GM19438 (cell line): ENCODE measurements at regions not wholly inside any gene's neighbourhood (a gene's known extent, or its start where the extent isn't known, plus 50 kb on each side); places are given as distances from the start of the nearest gene placed in this dataset.

ENCODE experiments used
- ATAC-seq: cut with Tn5 transposase; IDR thresholded peaks from one replicate; pipeline ENCODE4 v1.9.1; 2021; ENCODE audit warnings: low read depth; ENCODE audit not compliant: unreplicated experiment

DNA sequence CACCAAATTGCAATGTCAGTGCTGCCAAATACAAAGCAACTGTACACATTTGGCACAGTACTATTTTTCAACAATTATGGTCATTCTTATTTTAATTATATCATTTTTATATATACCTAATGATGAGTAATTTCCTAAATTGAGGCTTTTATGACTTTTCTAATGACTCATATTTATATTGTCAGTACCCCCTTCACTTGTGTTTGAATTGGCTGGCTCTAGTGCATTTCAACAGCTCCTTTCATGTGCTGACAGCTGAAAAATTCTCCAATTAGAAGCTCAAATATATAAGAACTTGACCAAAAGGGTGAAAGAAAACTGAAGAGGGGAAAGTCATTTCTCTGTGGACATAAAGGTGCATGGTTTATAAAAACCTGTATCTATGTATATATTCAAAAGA, 263.3 kb downstream of the SLITRK1 start:
- ATAC-seq: no peak

DNA sequence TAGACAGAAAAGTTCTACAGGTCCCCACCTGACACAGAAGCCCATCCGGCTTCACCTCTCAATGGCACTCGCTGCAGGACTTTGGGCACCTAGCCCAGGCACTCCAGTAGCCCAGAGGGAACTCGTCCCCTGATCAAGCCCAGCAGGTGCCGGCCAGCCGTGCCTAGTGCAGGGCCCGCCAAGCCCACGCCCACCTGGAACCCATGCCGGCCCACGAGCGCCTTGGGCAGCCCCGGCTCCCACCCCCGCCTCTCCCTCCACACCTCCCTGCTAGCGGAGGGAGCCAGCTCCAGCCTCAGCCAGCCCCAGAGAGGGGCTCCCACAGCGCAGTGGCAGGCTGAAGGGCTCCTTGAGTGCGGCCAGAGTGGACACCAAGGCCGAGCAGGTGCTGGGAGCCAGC, 268.8 kb downstream of the SLITRK1 start:
- no peak for ATAC-seq

DNA sequence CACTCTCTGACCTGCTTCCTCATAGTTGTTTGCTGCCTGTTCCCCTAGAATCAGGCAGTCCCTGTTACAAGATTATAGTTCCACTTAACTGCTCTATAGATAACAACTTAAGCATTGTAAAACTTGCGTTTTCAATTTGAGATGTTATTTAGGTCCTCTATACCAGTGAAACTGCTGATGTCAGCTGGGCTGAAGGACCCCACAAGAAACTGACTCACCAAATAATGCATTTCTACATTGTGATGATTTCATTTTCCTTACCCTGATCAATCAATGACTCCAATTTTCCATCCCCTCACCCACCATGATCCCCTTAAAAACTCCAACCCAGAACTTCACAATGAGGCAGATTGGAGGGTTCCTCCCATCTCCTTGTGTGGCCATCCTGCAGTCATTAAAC, 280.7 kb downstream of the SLITRK1 start:
- ATAC-seq: no peak

DNA sequence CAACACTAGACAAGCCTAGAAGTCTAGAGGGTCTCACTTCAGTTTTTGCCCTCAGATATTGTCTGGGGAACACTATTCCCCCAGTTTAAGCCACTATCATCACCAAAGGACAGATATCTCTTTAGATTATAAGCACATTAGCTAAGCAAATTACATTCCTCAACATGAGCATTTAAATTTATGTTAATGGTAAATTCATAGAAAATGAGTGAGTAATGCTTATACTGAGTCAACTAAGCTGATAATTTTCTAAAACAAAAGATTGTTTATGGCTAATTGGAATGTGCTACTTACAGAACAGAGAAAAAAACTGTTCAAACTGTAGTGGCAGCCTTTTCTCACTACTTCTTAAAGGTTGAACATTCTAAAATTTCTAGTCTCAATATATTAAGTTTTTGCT, 290.2 kb downstream of the SLITRK1 start:
- no peak for ATAC-seq

DNA sequence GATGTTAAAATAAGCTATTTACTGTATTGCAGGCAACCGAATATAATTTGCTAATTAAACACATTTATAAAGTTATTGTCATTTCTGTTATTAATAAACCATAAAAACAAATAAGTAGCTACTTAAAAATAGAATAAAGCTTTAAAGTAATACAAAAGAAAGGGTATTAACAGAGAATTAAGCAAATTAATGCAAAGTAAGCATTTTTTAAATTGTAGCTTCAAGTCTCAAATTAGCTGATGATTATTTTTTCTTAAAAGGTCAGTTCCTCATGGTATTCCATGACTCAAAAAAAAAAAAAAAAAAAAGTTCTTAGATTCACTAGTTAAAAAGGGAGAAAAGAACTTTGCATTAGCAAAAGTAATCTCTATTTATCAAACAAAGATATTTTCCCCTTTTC, 292.5 kb downstream of the SLITRK1 start:
- no peak for ATAC-seq

DNA sequence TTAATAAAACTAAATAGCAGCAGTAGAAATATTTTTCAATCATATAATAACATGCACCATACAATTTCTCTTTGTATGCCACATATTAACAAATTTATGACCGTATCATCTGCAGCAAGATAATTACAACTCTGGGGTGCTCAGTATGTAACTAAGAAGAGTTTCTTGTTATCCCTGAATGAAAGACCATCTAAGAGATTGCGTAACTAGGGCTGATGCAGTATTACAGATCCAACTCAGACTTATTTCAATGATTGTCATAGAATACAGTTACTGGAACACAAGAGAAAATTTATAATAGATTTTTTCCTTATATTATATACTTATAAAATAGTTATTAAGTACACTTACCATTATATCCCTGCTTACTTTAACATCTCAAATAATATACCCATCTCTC, 305.1 kb downstream of the SLITRK1 start:
- ATAC-seq: no peak

DNA sequence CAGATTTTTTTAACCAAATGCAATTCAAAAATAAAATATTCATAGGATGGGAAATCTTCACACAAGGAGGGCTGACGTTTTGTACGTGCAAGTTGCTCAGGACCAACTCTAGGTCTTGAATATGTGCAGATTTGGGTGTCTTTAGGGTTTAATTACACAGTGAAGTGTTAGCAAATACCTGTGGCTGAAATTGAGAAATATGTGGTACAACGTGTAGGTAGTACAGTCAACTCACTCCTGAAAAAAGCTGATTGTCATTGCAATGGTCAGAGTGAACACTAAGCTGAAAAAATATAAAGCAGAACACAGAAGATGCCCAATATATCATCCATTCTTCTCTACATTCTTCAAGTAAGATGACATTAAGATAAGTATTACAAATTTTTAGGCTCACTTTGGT, 314.3 kb downstream of the SLITRK1 start:
- ATAC-seq: no peak

DNA sequence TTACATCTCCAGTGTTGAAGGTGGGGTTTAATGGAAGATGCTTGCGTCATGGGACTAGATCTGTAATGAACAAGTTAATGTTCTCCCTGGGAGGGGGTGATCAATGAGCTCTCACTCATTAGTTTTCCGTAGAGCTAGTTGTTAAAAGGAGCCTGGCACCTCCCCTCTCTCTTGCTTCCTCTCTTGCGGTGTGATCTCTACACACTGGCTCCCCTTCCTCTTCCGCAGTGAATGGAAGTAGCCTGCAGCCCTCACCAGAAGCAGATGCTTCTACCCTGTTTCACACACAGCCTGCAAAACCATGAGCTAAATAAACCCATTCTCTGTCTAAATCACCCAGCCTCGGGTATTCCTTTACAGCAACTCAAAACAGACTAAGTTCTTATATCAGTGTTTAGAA, 318.8 kb downstream of the SLITRK1 start:
- no peak for ATAC-seq

DNA sequence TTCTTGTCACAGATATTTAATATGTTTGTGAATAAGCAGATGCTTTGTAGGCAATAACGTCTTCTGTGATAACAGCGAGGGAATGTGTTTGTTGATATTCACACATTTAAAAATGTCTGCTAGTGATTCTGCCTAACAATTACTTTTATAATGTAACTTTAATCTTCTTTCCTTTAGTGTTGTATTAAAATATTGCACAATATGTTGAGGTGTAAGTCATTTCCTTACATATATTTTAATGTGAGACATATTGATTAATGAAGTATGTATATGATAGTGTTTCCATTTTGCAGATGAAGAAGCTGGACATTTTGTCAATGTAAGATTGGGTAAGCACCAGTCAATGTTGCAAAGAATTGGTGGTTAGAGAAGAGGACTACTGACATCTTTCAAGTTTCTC, 324.4 kb downstream of the SLITRK1 start:
- no peak for ATAC-seq

DNA sequence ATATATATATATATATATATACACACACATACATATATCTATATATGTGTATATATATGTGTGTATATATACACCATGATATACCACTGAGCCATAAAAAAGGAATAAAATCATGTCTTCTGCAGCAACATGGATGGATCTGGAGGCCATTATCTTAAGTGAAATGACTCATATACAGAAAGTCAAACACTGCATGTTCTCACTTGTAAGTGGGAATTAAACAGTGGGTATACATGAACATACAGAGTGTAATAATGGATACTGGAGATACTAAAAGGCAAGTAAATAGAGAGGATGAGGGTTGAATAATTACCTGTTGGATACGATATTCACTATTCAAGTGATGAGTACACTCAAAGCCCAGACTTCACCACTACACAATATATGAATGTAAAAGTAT, 332.6 kb downstream of the SLITRK1 start:
- ATAC-seq: no peak

DNA sequence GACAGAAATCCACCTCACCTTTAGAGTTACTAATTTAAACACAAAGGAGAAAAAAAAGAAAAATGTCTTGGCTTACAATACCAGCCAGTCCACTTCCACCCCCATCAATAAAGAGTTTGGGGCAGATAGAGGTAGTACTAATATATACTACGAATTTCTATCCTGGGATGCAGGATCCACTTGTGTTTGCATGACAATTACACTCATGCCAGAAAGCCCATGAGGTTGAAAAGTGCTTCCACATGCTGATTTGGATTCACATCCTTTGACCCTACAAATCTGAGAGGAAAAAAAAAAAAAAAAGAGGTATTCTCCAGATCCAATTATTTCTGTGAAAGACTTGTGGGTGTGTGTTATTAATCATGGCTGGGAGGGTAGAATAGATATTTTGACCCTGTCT, 335.2 kb downstream of the SLITRK1 start:
- no peak for ATAC-seq

DNA sequence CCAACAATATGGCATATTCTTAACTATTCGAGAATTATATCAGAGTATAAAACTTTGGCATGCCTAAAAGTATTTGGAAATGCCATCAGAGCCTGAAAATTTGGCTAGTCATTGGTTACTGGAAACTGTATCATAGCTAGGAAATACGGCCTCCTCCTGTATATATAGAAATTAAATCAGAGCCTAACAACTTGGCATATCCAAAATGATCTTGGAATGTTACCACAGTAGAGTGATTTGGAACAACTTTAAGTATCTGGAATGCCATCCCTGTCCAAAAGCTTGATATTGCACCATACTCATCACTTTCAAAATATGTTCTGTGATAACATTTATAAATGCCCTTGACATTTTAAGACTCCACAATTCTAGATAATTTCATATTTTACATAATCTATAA, 335.8 kb downstream of the SLITRK1 start:
- ATAC-seq: no peak

DNA sequence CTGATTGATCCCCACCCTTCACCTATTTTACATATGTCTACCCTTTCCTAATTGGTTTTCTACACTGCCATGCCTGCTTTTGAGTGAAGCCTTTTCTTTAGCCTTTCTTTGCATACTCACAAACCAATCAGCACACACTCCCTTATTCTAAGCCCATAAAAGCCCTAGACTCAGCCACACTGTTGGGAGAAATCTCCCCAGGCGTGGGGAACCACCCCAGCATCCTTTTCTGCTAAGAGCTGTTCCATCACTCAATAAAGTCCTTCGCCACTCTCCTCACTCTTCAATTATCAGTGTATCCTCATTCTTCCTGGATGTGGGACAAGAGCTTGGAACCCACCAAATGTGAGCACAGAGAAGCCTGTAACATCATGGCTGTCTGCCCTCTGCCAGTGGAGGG, 343.6 kb downstream of the SLITRK1 start:
- ATAC-seq: no peak

DNA sequence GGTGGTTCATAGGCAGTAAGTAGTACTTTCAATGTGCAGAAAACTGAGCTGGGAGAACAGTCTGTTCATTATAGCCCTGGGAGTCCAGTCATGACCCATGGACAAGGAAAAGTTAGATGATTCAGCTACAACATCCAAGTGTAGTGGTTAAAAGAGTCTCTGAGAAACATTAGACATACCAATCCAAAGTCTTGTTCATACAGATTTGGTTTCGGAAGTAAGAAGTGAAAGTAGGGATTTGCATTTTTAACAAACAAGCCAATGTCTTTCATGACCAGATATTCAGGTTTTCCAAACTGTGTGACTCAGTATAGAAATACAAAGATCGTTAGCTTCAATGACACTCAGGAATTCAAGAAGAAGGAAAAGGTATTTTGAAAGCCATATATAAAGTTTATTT, 345.3 kb downstream of the SLITRK1 start:
- ATAC-seq: no peak

DNA sequence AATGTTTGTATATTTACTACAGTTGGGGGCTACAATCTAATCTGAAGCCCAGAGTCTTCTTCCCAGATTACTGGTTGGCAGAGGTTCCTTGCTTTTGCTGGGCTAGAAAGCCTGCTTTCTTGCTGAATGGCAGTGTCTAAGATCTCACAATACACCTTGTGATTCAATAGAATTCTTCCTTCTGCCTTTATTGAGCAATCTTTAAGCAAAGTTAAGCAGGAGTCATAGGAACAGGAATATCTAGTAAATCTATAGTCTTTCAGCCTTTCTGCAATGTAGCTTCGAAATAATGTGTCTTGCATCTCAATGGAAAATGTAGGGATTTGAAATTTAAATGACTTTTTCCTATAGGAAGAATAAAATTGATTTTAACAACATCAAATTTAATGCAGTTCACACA, 346.1 kb downstream of the SLITRK1 start:
- no peak for ATAC-seq

DNA sequence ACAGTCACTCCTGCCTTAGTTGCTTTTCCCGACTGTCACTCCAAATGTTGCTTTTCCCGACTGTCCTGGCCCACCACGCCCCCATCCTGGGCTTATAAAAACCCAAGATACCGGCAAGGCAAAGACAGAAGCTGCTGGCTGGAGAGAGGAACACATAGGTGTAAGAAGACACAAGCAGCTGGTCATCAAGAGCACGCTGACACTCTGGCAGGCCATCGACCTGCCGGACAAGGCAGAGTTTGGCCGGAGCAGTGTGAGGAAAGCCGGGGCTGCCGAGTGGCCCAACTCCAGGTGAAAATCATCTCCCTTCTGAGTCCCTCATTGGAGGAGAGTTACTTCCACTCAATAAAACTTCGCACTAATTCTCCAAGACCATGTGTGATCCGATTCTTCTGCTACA, 349.5 kb downstream of the SLITRK1 start:
- ATAC-seq: no peak

DNA sequence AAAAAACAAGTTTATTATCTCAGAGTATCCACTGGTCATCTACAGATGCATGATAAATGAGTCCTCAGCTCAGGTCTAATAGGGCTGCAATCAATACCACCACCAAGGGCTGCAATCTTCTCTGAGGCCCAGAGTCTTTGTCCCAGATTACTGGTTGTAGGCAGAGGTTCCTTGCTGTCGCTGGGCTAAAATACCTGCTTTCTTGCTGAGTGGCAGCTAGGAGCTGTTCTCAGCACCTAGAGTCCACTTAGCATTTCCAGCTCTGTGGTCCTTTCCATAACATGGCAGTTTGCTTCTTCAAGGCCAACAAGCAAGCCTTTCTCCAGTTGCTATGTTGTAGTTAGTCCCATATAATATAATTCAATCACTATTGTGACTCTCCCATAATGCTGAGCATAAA, 351.3 kb downstream of the SLITRK1 start:
- no peak for ATAC-seq

DNA sequence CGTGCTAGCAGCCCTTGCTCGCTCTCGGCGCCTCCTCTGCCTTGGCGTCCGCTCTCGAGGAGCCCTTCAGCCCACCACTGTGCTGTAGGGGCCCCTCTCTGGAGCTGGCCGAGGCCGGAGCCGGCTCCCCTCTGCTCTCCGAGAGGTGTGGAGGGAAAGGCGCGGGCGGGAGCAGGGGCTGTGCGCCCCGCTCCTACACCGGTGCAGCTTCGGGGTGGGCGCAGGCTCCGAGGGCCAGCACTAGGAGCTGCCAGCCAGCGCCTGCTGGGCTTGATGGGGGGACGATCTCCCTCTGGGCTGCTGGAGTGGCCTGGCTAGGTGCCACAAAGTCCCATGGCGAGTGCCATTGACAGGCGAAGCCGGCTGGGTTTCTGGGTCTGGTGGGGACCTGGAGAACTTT, 365.5 kb downstream of the SLITRK1 start:
- ATAC-seq: no peak

DNA sequence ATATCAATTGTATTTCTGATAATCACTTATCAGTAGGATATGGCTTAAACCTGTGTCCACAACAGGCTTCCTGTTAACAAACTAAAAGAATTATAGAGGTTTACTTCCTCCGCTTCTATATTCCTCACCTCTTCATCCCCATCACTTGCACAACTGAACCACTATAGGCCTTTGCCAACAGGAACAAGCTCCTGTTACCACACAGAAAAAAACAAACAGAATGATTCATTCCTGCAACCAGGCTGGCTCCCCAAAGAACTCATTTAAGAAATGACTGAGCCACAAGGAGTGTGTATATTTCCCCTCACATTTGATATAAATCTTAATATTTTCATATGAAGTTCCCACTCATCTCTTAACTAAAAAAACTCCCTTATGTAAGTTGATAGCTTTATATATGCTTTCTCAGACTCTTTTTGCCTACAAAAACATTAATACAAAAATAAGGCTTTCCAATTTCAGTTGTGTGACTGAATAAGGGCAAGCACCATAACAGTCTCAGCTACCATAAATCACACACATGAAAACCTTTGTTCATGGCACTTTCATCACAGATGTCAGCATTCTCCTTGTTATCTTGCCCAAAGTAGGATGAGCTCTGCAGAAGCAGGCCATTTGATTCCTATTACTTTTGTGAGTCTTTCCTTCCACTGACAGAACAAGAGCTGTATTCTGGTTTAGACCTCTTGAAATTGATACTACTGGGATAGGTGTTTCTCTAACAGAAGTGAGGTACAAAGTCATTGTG, 366.8 kb downstream of the SLITRK1 start:
- ATAC-seq: no peak

DNA sequence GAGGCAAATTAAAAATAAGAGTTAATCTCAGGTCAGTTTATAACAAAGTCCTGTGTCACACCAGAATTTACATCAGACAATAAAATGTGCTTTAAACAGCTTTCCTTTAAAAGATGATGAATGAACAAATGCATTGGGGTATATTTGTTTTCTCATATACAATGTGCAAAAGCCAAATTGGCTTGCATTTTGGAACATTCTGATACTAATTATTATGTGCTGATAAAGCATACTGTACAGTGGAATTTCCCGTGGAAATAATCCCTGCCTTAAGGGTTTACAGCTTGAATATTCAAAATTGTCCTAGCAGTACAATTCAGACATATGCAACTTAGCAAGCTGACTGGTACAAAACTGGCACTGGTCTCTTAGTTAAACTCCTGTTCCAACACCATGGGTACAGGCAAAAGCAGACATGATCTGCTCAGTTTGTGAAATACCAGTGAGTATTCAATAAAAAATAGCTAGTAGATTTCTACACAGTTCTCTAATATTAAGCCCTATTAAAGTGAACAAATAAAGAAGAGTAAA, 373.4 kb downstream of the SLITRK1 start:
- ATAC-seq: no peak

DNA sequence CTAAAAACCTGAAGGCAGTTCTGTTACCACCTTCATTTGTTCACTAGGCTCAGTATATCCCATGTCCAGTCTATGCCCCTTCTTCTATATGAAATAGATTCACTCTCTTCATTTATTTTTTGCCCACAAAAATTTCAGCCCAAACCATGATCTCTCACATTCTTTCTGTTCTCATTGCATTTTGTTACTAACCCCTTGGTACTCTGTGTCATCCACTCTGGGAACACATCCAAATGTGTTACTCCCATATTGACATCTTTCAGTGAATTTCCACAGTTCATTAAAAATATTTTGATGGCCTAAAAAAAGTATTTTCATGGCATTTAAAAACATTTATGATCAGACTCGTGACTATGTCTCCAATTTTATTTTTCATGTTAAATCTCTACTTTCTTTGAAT, 378.9 kb downstream of the SLITRK1 start:
- ATAC-seq: no peak

DNA sequence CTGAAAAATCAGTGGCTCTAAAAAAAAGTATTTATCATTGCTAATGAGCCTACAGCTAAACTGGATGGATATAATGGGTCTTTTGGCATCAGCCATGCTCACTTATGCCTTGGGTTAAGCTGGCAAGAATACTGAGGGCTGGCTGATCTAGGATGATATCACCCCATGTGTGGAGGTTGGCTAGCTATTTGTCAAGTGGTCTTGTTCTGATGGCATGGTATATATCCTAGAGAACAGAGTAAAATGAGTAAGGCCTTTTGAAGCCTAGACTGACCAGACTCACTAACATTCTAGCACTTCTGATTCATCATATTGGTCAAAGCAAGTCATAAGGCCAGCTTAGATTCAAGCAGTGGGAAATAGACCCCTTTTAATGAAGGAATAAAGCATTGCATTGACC, 383.0 kb downstream of the SLITRK1 start:
- no peak for ATAC-seq
